GM12891 (cell line): ENCODE measurements at regions not wholly inside any gene's neighbourhood (a gene's known extent, or its start where the extent isn't known, plus 50 kb on each side); places are given as distances from the start of the nearest gene placed in this dataset.

Experiments used
- POLR2A ChIP-seq: IDR thresholded peaks from 2 replicates; pipeline ENCODE4 v1.6.1; 2011; ENCODE audit warnings: low read depth, low read length, control low read depth
- POLR2AphosphoS5 ChIP-seq: IDR thresholded peaks from 2 replicates; pipeline ENCODE4 v1.6.1; 2011; ENCODE audit warnings: low read depth, low read length, control low read depth
- POU2F2 ChIP-seq: IDR thresholded peaks from 2 replicates; pipeline ENCODE4 v1.6.1; 2011; ENCODE audit warnings: low read depth, mild to moderate bottlenecking, control low read depth, low read length, moderate library complexity
- SPI1 ChIP-seq: IDR thresholded peaks from 2 replicates; pipeline ENCODE4 v1.6.1; 2011; ENCODE audit warnings: low read depth, low read length, control low read depth
- TAF1 ChIP-seq: IDR thresholded peaks from 2 replicates; pipeline ENCODE4 v1.6.1; 2011; ENCODE audit warnings: low read depth, low read length, control low read depth

GRCh38 chr5:4228708-4229107 is 633.1 kb downstream of the IRX1 start:
- no peak for TF ChIP-seq POLR2AphosphoS5
- TF ChIP-seq POLR2A: no peak
- no peak for TF ChIP-seq SPI1
- TF ChIP-seq TAF1: no peak
- TF ChIP-seq POU2F2: no peak
